Hematopoietic multipotent progenitor cell treated with erythropoietin and hydrocortisone succinate and interleukin-3 and kit ligand, for 4 days (in vitro differentiated cells): ENCODE measurements at regions not wholly inside any gene's neighbourhood (a gene's known extent, or its start where the extent isn't known, plus 50 kb on each side); places are given as distances from the start of the nearest gene placed in this dataset.

ENCODE experiments used
- DNase-seq: peaks from one replicate; pipeline ENCODE4 v3.0.0-alpha.2; 2015

DNA sequence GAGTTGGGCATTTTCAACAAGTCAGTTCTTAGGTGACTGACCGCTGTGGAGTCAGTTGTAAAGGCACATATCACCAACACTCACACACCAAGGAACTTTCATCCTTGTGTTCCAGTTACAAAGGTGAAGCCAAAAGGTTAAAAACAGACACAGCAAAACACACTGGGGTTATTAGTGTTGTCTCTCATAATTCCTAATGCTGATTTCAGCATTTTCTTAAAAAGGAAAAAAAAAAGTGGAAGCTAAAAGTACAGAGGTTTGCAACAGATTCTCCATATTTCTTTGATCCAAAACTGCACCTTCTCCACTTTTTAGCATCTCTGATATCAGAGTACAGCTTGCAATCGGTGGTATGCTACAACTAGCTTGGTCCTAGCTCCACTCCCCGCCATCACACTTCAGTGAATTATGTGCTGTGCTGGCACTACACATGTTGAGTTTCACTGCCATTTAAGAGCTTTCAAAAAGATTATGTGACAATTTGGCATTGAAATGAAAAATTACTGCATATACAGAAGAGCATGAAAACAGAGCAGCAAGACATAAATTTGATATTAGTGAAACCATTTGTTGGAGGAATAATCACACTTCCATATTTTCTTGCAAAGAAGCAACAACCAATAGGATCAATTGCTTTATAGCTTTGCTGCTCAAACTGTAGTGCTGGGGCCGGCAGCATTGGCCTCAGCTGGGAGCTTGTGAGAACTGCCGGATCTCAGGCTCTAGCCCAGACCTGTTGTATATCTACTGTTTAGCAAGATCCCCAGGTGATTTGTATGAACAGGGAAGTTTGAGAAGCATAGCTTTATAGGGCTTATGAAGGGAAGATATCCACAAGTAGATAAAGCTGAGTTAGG, 62.3 kb upstream of the DAPL1 start:
- no peak for DNase-seq

DNA sequence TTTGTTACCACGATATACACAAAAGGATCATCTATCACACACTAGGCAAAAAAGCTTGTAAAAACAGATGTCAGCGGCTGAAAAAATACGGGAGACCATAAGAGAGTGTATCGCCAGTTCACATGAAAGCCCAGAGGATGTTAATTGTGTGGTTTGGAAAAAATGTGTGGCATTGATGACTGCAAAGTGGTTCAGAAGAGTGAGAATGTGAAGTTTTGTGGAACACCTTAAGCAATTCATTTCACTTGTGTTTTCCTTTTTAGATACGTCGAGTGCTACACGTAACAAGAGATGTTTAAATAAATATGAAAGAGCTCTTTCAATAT, 61.7 kb upstream of the DAPL1 start:
- DNase-seq = no peak

DNA sequence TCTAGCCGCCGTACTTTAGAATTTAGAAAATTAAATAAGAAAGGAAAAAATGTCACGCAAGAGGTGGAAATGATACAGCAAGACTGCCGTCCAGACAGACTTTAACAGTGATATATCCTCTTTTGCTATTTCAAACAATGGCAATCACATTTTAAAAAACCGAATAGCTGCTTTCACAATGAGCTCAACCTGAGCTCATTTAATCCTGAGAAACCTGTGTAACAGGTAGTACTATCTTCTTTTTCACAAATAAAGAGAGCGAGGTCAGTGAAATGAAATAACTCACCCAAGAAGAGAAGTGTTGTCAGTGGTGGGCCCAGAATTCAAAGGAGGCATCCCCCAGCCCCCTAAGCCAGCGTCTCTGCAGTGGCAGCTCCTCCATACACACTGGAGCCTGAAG, 60.7 kb upstream of the DAPL1 start:
- DNase-seq = no peak

DNA sequence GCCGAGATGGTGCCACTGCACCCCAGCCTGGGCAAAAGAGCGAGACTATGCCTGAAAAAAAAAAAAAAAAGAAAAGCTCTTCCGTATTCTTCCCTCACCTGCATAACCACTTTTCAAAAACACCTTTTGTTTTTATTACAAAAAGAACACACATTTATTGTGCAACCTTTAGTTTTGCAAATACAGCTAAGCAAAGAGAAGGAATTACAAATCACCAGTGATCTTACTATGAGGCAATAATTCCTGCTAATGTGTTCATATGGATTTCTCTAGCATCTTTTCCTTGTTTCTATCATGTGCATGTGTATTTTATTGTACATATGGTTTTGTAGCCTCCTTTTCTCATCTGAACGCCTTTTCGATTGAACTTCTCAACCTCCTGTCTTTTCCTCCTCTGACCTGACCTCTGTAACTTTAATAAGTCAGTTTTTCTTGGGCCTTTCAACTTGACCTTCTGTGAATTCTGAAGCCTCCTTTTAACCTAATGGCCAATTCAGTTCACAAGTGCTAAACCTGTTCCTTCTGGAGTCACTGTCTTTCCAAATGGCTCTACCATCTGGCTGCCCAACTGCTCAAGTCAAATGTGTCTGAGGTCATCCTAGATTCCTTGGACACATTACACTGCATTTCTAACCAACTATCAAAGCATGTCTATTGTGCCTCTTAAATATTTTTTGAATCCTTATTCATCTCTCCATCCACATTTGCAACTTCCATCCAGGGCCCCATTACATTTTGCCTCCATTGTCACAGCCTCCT, 59.1 kb upstream of the DAPL1 start:
- DNase-seq = no peak

DNA sequence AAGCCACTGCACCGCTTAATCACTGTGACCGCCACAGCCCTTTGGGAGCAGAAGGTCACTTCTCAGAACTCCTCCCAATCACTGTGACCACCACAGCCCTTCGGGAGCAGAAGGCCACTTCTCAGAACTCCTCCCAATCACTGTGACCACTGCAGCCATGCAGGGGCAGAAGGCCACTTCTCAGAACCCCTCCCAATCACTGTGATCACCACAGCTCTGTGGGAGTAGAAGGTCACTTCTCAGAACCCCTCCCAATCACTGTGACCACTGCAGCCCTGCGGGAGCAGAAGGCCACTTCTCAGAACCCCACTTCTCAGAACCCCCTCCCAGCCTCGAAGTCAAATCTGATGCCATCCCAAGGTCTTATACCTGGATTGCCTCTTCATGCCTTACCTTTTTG, 56.8 kb upstream of the DAPL1 start:
- DNase-seq = no peak

DNA sequence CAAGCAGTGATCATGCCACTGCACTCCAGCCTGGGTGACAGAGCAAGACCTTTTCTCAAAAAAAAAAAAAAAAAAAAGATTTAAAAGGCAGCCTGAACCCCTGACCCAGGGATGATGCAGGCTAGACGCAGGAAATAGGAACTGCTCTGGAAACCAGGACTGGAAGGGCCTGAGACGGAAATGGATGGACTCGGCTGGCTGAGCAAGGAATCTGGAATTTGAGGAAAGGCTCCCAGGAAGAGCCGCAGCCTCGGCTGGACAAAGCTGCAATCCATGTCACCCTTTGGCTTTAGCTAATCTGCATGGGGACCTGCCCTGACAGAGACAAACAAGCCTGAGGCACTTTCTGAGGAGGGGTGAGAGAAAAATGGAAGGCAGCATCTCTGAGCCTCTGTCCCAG, 55.0 kb upstream of the DAPL1 start:
- no peak for DNase-seq

DNA sequence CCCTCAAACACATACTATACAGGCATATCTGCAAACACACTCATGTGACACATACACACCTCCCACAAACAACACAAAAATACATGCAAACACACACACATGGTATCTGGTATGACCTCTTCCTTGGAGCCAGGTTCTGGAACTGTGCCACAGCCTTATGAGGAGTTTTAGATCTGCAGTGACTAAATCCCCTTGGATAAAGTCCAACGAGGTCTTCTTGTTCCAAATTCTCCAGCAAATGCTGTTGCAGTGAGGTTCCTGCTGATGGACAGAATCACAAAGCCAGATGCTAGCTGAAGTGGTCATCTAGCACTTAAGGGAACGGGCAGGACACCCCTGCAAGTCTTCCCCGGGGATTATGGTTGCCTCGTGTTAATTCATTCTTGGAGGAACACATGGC, 54.5 kb upstream of the DAPL1 start:
- DNase-seq = no peak

- DNase-seq = no peak
These were observed 53.5 kb upstream of the DAPL1 start for GRCh38 chr2:158741625-158742024.

DNA sequence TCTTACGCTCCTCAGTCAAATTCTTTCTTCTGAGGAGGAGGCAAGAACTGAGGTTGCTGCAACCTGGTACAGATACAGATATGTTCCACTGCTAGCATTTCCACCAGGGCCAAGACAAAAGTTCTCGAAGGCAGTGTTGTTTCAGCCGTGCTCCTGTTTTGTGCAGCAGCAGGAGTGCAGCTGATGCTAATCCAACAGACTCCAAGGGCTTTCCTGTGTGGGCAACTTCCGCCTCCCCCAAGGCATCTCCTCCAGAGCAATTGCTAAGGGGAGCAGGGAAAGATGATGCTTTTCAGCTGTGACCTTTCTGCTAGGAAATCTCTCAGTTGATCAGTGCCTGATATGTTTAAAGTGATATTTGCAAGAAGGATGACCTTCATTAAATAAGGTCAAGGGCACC, 52.6 kb upstream of the DAPL1 start:
- DNase-seq = no peak

GRCh38 chr2:158743466-158743865, 51.7 kb upstream of the DAPL1 start:
- no peak for DNase-seq

GRCh38 chr2:158743879-158744278, 51.2 kb upstream of the DAPL1 start:
- DNase-seq = peak; percentile 16

- peak; percentile 79 for DNase-seq
These were observed 49.9 kb upstream of the DAPL1 start for GRCh38 chr2:158745067-158745865.
